ENCODE measurements at regions not wholly inside any gene's neighbourhood (a gene's known extent, or its start where the extent isn't known, plus 50 kb on each side); places are given as distances from the start of the nearest gene placed in this dataset.
"Not testable (repeated sequence)": the region's sequence is repeated elsewhere in the genome, so short reads cannot be mapped to it uniquely, and the experiment has no call there.

DNA sequence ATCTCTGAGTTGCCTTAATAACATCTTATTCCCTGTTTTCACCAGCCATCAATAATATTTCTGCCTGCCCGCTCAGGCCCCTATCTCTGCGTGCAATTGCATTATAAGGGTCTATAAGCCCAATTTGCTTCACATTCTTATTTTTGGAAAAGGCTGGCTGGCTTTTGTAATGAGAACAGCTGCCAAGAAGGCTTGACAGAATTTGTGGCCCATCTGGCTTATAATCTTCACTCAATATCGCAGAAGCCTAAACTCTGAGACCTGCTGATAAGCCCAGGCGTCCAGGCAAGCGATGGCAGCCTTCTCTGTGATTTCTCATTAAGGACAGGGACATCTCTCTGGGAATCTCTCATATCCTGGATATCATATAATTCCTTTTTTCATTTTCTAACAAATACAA, 1618.6 kb upstream of the CELF4 start:
- in situ Hi-C loops (cut with MboI; ENCODE audit: low sequenced_read_pairs): no loop called here
- H3K4me1 ChIP-seq: no peaks in the 10 kb centered on the region
- no peak overlapping the region for H3K4me3 ChIP-seq
- DNase-seq (ENCODE audit: low spot score in 2 of 2): no peak
- H3K36me3 ChIP-seq (replicated peaks): no peaks in the 10 kb centered on the region
- no peaks in the 10 kb centered on the region for H3K9me3 ChIP-seq
- no peaks in the 10 kb centered on the region for H3K27me3 ChIP-seq (ENCODE audit: low read depth)

- in situ Hi-C loops (cut with MboI; ENCODE audit: low sequenced_read_pairs): no loop called here
- Histone ChIP-seq H3K4me3 (no peak overlapping the region), H3K4me1 (no peaks in the 10 kb centered on the region), H3K36me3 (replicated peaks) (no peaks in the 10 kb centered on the region), H3K9me3 (no peaks in the 10 kb centered on the region), H3K27me3 (ENCODE audit: low read depth) (no peaks in the 10 kb centered on the region)
- no peak for DNase-seq (ENCODE audit: low spot score in 2 of 2)
Observed at GRCh38 chr18:39178166-39178565, 1612.6 kb upstream of the CELF4 start.

DNA sequence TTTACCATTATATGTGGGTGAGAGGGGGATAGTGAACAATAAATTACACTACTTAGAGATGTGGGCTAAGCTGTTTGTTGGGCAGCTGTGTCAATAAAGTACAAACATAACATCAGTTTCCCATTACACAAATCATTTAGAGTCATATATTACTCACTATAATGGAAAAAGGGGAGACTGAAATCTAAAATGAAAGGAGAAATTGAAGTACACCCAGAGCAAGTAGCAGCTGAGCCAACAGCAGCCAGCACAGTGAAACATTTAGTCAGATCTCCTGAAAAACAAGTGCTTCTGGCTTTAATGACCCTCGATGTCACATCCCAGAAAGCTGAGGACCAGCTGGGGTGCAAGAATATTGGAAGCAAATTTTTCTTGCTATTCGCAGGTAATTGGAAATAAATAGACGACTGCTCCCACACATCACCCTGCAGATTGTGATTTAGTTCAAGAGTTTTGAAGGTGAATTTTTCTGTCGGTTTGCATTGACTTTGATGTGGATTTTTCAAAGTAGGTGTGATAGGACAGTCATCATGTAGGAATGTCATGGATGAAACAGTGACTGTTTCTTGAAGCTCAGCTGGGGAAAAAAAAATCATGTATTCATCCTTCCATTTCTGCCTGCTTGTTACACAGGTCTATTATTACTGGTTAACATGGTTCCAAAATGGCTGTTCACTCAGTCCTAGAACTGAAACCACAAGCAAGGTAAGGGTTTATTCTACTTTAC, 1607.3 kb upstream of the CELF4 start:
- no peak for DNase-seq (ENCODE audit: low spot score in 2 of 2)
- no peaks in the 10 kb centered on the region for H3K9me3 ChIP-seq
- no peaks in the 10 kb centered on the region for H3K27me3 ChIP-seq (ENCODE audit: low read depth)
- no peak overlapping the region for H3K4me3 ChIP-seq
- H3K36me3 ChIP-seq (replicated peaks): no peaks in the 10 kb centered on the region
- peaks cover 12% of the 10 kb centered on the region for H3K4me1 ChIP-seq
- in situ Hi-C loops (cut with MboI; ENCODE audit: low sequenced_read_pairs): no loop called here

- peaks cover 12% of the 10 kb centered on the region for H3K4me1 ChIP-seq
- no peaks in the 10 kb centered on the region for H3K9me3 ChIP-seq
- H3K4me3 ChIP-seq: no peak overlapping the region
- in situ Hi-C loops (cut with MboI; ENCODE audit: low sequenced_read_pairs): no loop called here
- no peak for DNase-seq (ENCODE audit: low spot score in 2 of 2)
- H3K36me3 ChIP-seq (replicated peaks): no peaks in the 10 kb centered on the region
- no peaks in the 10 kb centered on the region for H3K27me3 ChIP-seq (ENCODE audit: low read depth)
Observed at GRCh38 chr18:39168723-39169122, 1603.1 kb upstream of the CELF4 start.

DNA sequence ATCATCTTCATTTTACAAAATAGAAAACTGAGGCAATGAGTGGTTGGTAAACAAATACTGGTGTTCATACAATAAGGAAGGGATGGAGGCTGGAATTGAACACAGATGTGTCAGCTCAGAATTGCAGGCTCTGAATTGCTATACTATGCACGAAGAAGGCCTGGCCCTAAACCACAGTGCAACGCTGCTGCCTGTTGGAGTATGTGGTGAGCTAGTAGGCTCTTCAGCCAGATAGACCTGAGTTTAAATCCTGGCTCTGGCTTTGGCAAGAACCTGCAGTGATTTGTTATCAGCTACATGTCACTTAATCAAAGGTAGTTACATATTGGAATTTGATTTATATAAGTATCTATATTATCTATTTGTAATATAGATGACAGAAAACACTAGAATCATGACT, 1602.4 kb upstream of the CELF4 start:
- Histone ChIP-seq H3K4me1 (peaks cover 12% of the 10 kb centered on the region), H3K4me3 (no peak overlapping the region), H3K27me3 (ENCODE audit: low read depth) (no peaks in the 10 kb centered on the region), H3K36me3 (replicated peaks) (no peaks in the 10 kb centered on the region), H3K9me3 (no peaks in the 10 kb centered on the region)
- no peak for DNase-seq (ENCODE audit: low spot score in 2 of 2)
- in situ Hi-C loops (cut with MboI; ENCODE audit: low sequenced_read_pairs): no loop called here

GRCh38 chr18:39166776-39167175, 1601.2 kb upstream of the CELF4 start:
- peaks cover 12% of the 10 kb centered on the region for H3K4me1 ChIP-seq
- in situ Hi-C loops (cut with MboI; ENCODE audit: low sequenced_read_pairs): no loop called here
- no peak for DNase-seq (ENCODE audit: low spot score in 2 of 2)

DNA sequence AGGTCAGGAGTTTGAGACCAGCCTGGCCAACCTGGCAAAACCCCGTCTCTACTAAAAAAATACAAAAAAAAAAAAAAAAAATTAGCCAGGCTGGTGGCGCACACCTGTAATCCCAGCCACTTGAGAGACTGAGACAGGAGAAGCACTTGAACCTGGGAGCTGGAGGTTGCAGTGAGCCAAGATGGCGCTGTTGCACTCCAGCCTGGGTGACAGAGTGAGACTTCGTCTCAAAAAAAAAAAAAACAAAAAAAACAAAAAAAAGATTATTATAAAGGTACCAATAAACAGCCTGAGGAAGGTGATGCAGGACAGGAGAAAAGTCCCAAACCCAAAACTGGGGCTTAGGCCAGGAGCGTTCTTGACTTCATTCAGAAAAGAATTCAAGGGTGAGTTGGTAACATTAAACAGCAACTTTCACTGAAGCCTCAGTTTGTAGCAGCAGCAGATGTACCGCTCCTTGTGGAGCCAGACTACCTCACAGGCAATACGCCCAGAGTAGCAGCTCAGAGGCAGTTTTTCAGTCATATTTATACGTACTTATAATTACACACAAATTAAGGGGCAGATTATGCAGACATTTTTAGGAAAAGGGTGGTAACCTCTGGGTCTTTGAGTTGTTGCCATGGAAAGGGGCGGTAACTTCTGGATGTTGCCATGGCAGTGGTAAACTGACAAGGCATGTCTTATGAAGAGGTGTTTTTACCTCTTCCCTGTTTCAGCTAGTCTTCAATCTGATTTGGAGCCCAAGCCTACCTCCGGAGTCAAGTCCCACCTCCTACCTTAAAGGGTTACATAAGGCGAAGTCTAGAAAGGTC, 1596.6 kb upstream of the CELF4 start:
- Histone ChIP-seq H3K4me3 (no peak overlapping the region), H3K27me3 (ENCODE audit: low read depth) (no peaks in the 10 kb centered on the region), H3K9me3 (0 out of 2 replicates have a peak, but pooled peaks cover 3% of the 10 kb centered on the region), H3K36me3 (replicated peaks) (no peaks in the 10 kb centered on the region), H3K4me1 (no peaks in the 10 kb centered on the region)
- in situ Hi-C loops (cut with MboI; ENCODE audit: low sequenced_read_pairs): no loop called here
- no peak for DNase-seq (ENCODE audit: low spot score in 2 of 2)

More at GRCh38 chr18:39166776-39167175, 1601.2 kb upstream of the CELF4 start:
- Histone ChIP-seq H3K4me3 (no peak overlapping the region), H3K9me3 (no peaks in the 10 kb centered on the region), H3K36me3 (replicated peaks) (no peaks in the 10 kb centered on the region), H3K27me3 (ENCODE audit: low read depth) (no peaks in the 10 kb centered on the region)

DNA sequence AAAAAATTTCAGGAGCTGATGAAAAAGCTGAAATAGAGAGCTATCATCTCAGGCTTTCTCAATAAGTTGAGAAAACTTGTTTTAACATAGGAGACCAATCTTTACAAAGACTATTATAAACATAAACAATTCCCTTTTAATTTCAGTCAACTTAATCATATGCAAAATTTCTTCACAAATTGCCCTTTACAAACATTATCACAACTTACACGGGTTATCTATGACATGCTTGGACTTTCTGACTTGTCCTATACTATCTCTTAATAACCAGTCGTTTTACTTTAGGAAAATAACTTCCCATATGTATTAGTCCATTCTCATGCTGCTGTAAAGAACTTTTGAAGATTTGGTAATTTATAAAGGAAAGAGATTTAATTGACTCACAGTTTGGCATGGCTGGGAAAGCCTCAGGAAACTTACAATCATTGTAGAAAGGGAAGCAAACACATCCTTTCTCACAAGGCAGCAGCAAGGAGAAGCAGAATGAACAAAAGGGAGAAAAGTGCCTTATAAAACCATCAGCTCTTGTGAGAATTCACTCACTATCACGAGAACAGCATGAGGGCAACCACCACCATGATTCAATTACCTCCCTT, 1583.7 kb upstream of the CELF4 start:
- in situ Hi-C loops (cut with MboI; ENCODE audit: low sequenced_read_pairs): no loop called here
- no peaks in the 10 kb centered on the region for H3K27me3 ChIP-seq (ENCODE audit: low read depth)
- no peaks in the 10 kb centered on the region for H3K4me1 ChIP-seq
- no peak overlapping the region for H3K4me3 ChIP-seq
- H3K9me3 ChIP-seq: peaks cover 8% of the 10 kb centered on the region
- H3K36me3 ChIP-seq (replicated peaks): no peaks in the 10 kb centered on the region
- no peak for DNase-seq (ENCODE audit: low spot score in 2 of 2)

- H3K27me3 ChIP-seq (ENCODE audit: low read depth): no peaks in the 10 kb centered on the region
- H3K36me3 ChIP-seq (replicated peaks): no peaks in the 10 kb centered on the region
- H3K9me3 ChIP-seq: no peaks in the 10 kb centered on the region
- no peaks in the 10 kb centered on the region for H3K4me1 ChIP-seq
- no peak overlapping the region for H3K4me3 ChIP-seq
- no peak for DNase-seq (ENCODE audit: low spot score in 2 of 2)
- in situ Hi-C loops (cut with MboI; ENCODE audit: low sequenced_read_pairs): no loop called here
Observed at GRCh38 chr18:39134255-39134654, 1568.7 kb upstream of the CELF4 start.

- H3K36me3 ChIP-seq (replicated peaks); H3K9me3 ChIP-seq; H3K4me3 ChIP-seq; H3K27me3 ChIP-seq (ENCODE audit: low read depth); H3K4me1 ChIP-seq; DNase-seq (ENCODE audit: low spot score in 2 of 2); in situ Hi-C loops (cut with MboI; ENCODE audit: low sequenced_read_pairs): not testable (repeated sequence)
Observed at GRCh38 chr18:39127538-39127937, 1561.9 kb upstream of the CELF4 start.

DNA sequence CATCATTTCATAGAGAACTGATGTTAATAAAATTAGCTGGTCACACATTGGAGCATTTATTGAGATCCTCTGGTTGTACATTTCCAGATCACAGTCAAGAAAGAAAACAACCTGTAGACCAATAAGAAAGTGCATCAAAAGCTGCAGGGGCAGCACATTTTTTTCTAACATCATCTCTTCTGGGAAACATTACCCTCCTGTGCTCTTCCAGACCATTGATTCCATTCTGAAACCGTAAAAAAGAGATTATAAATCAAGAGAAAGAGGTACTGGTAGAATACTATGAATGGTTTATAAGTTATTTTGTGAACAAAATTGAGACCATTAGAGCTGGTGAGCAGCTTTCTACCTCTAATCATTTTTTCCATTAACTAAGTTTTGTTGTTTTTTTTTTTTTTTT, 1548.2 kb upstream of the CELF4 start:
- H3K4me1 ChIP-seq: no peaks in the 10 kb centered on the region
- no peaks in the 10 kb centered on the region for H3K36me3 ChIP-seq (replicated peaks)
- DNase-seq (ENCODE audit: low spot score in 2 of 2): no peak
- no peaks in the 10 kb centered on the region for H3K27me3 ChIP-seq (ENCODE audit: low read depth)
- H3K9me3 ChIP-seq: no peaks in the 10 kb centered on the region
- in situ Hi-C loops (cut with MboI; ENCODE audit: low sequenced_read_pairs): no loop called here
- H3K4me3 ChIP-seq: no peak overlapping the region

- no peak for DNase-seq (ENCODE audit: low spot score in 2 of 2)
- no peaks in the 10 kb centered on the region for H3K4me1 ChIP-seq
- no peaks in the 10 kb centered on the region for H3K36me3 ChIP-seq (replicated peaks)
- H3K4me3 ChIP-seq: no peak overlapping the region
- H3K27me3 ChIP-seq (ENCODE audit: low read depth): no peaks in the 10 kb centered on the region
- in situ Hi-C loops (cut with MboI; ENCODE audit: low sequenced_read_pairs): no loop called here
- no peaks in the 10 kb centered on the region for H3K9me3 ChIP-seq
Observed at GRCh38 chr18:39105104-39105503, 1539.5 kb upstream of the CELF4 start.

DNA sequence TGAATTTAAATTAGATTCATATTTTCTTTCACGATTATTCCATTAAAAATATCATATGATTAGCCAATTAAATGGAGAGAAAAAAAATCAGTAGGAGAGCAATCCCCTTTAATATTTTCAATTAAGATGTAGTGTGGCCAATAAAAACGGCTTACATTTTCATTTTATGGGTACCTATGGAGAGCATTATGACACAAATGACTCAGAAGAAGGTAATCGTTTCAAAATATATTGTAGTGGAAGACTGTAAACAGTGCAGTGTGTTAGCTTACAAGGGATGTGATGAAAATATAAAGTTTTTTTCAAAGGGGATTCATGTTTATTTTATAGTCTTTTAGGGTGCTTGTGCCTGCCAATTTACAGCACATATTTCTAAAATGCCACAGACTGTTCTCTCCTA, 1507.4 kb upstream of the CELF4 start:
- Histone ChIP-seq H3K36me3 (replicated peaks) (no peaks in the 10 kb centered on the region), H3K9me3 (no peaks in the 10 kb centered on the region), H3K4me3 (no peak overlapping the region), H3K27me3 (ENCODE audit: low read depth) (no peaks in the 10 kb centered on the region), H3K4me1 (no peaks in the 10 kb centered on the region)
- no peak for DNase-seq (ENCODE audit: low spot score in 2 of 2)
- in situ Hi-C loops (cut with MboI; ENCODE audit: low sequenced_read_pairs): no loop called here

- Histone ChIP-seq H3K27me3 (ENCODE audit: low read depth) (no peaks in the 10 kb centered on the region), H3K9me3 (no peaks in the 10 kb centered on the region), H3K4me1 (no peaks in the 10 kb centered on the region), H3K36me3 (replicated peaks) (no peaks in the 10 kb centered on the region), H3K4me3 (no peak overlapping the region)
- no peak for DNase-seq (ENCODE audit: low spot score in 2 of 2)
- in situ Hi-C loops (cut with MboI; ENCODE audit: low sequenced_read_pairs): no loop called here
Observed at GRCh38 chr18:39062426-39062825, 1496.8 kb upstream of the CELF4 start.
